Duodenal mucosa (tissue), 2 donors: ENCODE measurements at regions not wholly inside any gene's neighbourhood (a gene's known extent, or its start where the extent isn't known, plus 50 kb on each side); places are given as distances from the start of the nearest gene placed in this dataset.
"Not testable (repeated sequence)": the region's sequence is repeated elsewhere in the genome, so short reads cannot be mapped to it uniquely, and the experiment has no call there.

Experiments
- H3K27ac ChIP-seq: one replicate; pipeline ENCODE4 v1.7.0; 2013; ENCODE audit warnings: low read depth, low read length
- H3K27me3 ChIP-seq, 2 donors: one replicate each; pipeline ENCODE4 v1.7.0; 2013; ENCODE audit warnings: low read length in 2 of 2, control low read depth in 1 of 2; ENCODE audit not compliant: insufficient read depth in 2 of 2, control insufficient read depth in 1 of 2
- H3K36me3 ChIP-seq, 2 donors: one replicate each; pipeline ENCODE4 v1.7.0; 2013; ENCODE audit warnings: low read length in 2 of 2, control low read depth in 1 of 2; ENCODE audit not compliant: insufficient read depth in 2 of 2, control insufficient read depth in 1 of 2
- H3K4me1 ChIP-seq, 2 donors: one replicate each; pipeline ENCODE4 v1.7.0; 2013; ENCODE audit warnings: low read length in 2 of 2, control low read depth in 1 of 2; ENCODE audit not compliant: insufficient read depth in 2 of 2, control insufficient read depth in 1 of 2
- H3K4me3 ChIP-seq, 2 donors: one replicate each; pipeline ENCODE4 v1.7.0; 2013; ENCODE audit warnings: low read length in 2 of 2, low read depth in 1 of 2
- H3K9ac ChIP-seq, 2 donors: one replicate each; pipeline ENCODE4 v1.7.0; 2013; ENCODE audit warnings: low read length in 2 of 2, low read depth in 1 of 2
- H3K9me3 ChIP-seq, 2 donors: one replicate each; pipeline ENCODE4 v1.7.0; 2013; ENCODE audit warnings: low read length in 2 of 2, control low read depth in 1 of 2; ENCODE audit not compliant: control insufficient read depth in 1 of 2

GRCh38 chr15:96487245-96487644 lies 156.7 kb downstream of the NR2F2 start:
- no peak overlapping the region for H3K27ac ChIP-seq
- H3K4me3 ChIP-seq: no peak overlapping the region
- no peaks in the 10 kb centered on the region for H3K27me3 ChIP-seq
- H3K4me1 ChIP-seq: no peaks in the 10 kb centered on the region
- H3K9me3 ChIP-seq: no peaks in the 10 kb centered on the region
- no peak overlapping the region for H3K9ac ChIP-seq
- no peaks in the 10 kb centered on the region for H3K36me3 ChIP-seq

GRCh38 chr15:96491066-96491699 lies 160.7 kb downstream of the NR2F2 start:
- not testable (repeated sequence) for H3K36me3 ChIP-seq, H3K27me3 ChIP-seq, H3K4me3 ChIP-seq, H3K9me3 ChIP-seq, H3K9ac ChIP-seq, H3K27ac ChIP-seq, H3K4me1 ChIP-seq

GRCh38 chr15:96491700-96492644 lies 161.5 kb downstream of the NR2F2 start:
- H3K4me1 ChIP-seq, H3K27ac ChIP-seq, H3K36me3 ChIP-seq, H3K27me3 ChIP-seq, H3K9ac ChIP-seq, H3K9me3 ChIP-seq, H3K4me3 ChIP-seq: not testable (repeated sequence)

GRCh38 chr15:96494505-96494904 lies 164.0 kb downstream of the NR2F2 start:
- Histone ChIP-seq H3K27ac (no peak overlapping the region), H3K9ac (no peak overlapping the region), H3K4me3 (no peak overlapping the region), H3K36me3 (no peaks in the 10 kb centered on the region), H3K9me3 (no peaks in the 10 kb centered on the region), H3K27me3 (no peaks in the 10 kb centered on the region), H3K4me1 (no peaks in the 10 kb centered on the region)

- H3K36me3 ChIP-seq: no peaks in the 10 kb centered on the region
- no peaks in the 10 kb centered on the region for H3K27me3 ChIP-seq
- H3K9ac ChIP-seq: no peak overlapping the region
- H3K4me3 ChIP-seq: no peak overlapping the region
- H3K9me3 ChIP-seq: no peaks in the 10 kb centered on the region
- no peak overlapping the region for H3K27ac ChIP-seq
- no peaks in the 10 kb centered on the region for H3K4me1 ChIP-seq
Measured at GRCh38 chr15:96495386-96495785, 164.9 kb downstream of the NR2F2 start.

GRCh38 chr15:96497951-96498350 lies 167.5 kb downstream of the NR2F2 start:
- H3K9me3 ChIP-seq: no peaks in the 10 kb centered on the region

GRCh38 chr15:96500508-96500907 lies 170.0 kb downstream of the NR2F2 start:
- Histone ChIP-seq H3K36me3 (no peaks in the 10 kb centered on the region), H3K27ac (no peak overlapping the region), H3K4me1 (no peaks in the 10 kb centered on the region), H3K9me3 (no peaks in the 10 kb centered on the region), H3K27me3 (no peaks in the 10 kb centered on the region), H3K9ac (no peak overlapping the region), H3K4me3 (no peak overlapping the region)

More at GRCh38 chr15:96497951-96498350, 167.5 kb downstream of the NR2F2 start:
- Histone ChIP-seq H3K27me3 (no peaks in the 10 kb centered on the region), H3K4me1 (no peaks in the 10 kb centered on the region), H3K27ac (no peak overlapping the region), H3K36me3 (no peaks in the 10 kb centered on the region), H3K9ac (no peak overlapping the region), H3K4me3 (no peak overlapping the region)

GRCh38 chr15:96501362-96501761 lies 170.9 kb downstream of the NR2F2 start:
- Histone ChIP-seq H3K27me3 (no peaks in the 10 kb centered on the region), H3K9me3 (no peaks in the 10 kb centered on the region), H3K27ac (no peak overlapping the region), H3K36me3 (no peaks in the 10 kb centered on the region), H3K4me3 (no peak overlapping the region), H3K4me1 (no peaks in the 10 kb centered on the region), H3K9ac (no peak overlapping the region)

- no peaks in the 10 kb centered on the region for H3K4me1 ChIP-seq
- H3K36me3 ChIP-seq: no peaks in the 10 kb centered on the region
- H3K27me3 ChIP-seq: no peaks in the 10 kb centered on the region
- no peak overlapping the region for H3K27ac ChIP-seq
- no peak overlapping the region for H3K4me3 ChIP-seq
- no peak overlapping the region for H3K9ac ChIP-seq
- H3K9me3 ChIP-seq: no peaks in the 10 kb centered on the region
Measured at GRCh38 chr15:96502196-96502595, 171.7 kb downstream of the NR2F2 start.

GRCh38 chr15:96503276-96503675 lies 172.8 kb downstream of the NR2F2 start:
- no peaks in the 10 kb centered on the region for H3K36me3 ChIP-seq

More at GRCh38 chr15:96503276-96503675, 172.8 kb downstream of the NR2F2 start:
- Histone ChIP-seq H3K27me3 (no peaks in the 10 kb centered on the region), H3K27ac (no peak overlapping the region), H3K9me3 (no peaks in the 10 kb centered on the region), H3K4me3 (no peak overlapping the region), H3K9ac (no peak overlapping the region), H3K4me1 (no peaks in the 10 kb centered on the region)
